GM12872 (cell line): ENCODE measurements at regions not wholly inside any gene's neighbourhood (a gene's known extent, or its start where the extent isn't known, plus 50 kb on each side); places are given as distances from the start of the nearest gene placed in this dataset.
A peak's percentile ranks its signal among the peaks of the same experiment; 100 is the strongest.

Source experiments
- TF ChIP-seq, protein P1 (sequence below): IDR thresholded peaks from 3 replicates; pipeline ENCODE4 v1.5.1; 2011; ENCODE audit warnings: low read depth, mild to moderate bottlenecking, low read length, moderate library complexity; ENCODE audit not compliant: insufficient read depth

DNA sequence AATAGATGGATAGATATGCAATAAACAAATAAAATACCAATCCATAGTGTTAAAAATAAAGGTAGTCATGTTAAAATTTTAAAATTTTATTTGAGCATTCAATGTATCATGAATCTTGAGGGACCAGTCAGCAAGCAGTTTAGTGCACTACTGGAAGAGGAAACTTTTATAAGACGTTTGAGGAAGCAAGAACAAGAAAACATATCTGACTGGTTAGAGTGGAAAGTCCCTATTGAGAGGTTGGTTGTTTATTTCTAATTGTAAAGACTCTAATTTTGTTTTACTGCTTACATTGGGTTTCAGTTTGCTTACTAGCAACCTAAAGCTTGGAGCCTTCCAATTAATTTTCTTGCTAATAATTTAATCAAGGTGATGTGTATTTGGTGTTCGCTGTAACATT lies 786.2 kb downstream of the RAB28 start:
- TF ChIP-seq, protein P1, sequence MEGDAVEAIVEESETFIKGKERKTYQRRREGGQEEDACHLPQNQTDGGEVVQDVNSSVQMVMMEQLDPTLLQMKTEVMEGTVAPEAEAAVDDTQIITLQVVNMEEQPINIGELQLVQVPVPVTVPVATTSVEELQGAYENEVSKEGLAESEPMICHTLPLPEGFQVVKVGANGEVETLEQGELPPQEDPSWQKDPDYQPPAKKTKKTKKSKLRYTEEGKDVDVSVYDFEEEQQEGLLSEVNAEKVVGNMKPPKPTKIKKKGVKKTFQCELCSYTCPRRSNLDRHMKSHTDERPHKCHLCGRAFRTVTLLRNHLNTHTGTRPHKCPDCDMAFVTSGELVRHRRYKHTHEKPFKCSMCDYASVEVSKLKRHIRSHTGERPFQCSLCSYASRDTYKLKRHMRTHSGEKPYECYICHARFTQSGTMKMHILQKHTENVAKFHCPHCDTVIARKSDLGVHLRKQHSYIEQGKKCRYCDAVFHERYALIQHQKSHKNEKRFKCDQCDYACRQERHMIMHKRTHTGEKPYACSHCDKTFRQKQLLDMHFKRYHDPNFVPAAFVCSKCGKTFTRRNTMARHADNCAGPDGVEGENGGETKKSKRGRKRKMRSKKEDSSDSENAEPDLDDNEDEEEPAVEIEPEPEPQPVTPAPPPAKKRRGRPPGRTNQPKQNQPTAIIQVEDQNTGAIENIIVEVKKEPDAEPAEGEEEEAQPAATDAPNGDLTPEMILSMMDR: no peak

DNA sequence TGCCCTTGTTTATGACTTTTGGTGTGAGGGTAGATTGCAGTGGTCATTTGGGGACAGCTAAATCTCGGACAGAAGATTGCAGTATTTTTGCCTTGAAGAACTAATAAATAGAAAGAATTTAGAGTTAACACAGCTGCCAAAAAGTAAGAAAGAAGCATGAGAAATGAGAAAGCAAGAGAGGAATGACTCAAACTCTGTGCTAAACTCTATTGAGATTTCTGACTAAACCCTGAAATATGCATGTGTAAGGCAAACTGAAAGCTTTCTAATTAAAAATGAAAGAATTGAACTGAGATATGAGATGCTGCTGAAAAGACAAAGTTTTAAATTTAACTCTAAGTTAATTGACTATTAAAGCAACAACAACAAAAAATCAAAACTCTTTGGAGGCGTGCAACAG lies 791.3 kb downstream of the RAB28 start:
- TF ChIP-seq, protein P1: no peak

DNA sequence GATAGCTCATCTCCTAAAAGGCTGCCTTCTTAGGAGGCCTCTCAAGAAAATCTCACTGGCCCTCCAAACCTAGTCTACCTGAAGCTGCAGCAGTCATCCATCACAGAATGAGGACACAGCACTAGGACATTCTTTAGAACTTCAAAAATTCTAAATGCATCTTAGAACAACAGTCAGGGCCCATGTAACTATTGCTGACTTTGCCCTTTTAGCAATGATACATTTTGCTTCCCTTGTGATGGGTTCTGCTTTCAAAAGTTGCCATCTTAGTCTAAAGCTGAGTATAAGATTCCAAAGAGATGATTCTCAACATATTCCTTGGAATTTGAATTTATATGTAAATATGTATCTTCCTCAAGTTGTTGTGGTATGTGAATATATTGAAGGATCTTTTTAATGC lies 793.0 kb downstream of the RAB28 start:
- TF ChIP-seq, protein P1: no peak

DNA sequence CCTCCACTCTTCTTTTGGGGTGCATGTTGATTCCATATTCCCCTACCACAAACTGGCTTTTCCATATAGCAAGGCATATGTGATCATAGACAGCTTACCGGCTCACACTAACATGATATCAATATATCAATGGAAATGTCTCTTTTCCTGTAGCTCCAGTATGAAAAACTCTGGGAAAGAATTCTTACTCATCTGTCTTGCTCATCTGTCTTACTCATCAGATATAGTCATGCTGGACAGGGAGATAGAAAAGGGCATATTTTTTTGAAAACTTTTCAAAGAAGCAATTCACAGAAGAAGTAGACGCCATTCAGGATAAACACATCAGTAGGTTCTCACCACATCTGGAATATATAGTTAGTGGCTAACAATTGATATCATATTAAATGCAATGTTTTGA lies 794.7 kb downstream of the RAB28 start:
- TF ChIP-seq, protein P1: no peak

DNA sequence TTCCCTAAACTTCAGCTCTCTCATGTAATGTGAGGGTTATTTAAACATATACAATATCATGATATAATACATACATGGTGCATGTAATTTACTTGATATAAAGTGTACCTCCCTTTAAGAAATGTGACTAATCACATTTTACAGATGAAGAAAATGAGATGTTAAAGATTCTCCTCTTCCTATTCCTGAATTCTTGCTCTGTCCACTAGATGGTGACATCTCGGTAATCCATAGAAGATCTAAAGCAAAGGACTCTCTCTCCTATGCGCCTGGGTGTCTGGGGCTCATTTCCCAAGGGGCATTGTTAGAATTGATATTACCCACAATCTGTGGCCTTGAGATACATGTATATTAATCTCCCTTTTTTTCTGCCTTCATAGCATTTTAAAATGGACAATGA lies 804.9 kb downstream of the RAB28 start:
- TF ChIP-seq, protein P1: peak; percentile 22; the same call in 1 of the 3 replicates

DNA sequence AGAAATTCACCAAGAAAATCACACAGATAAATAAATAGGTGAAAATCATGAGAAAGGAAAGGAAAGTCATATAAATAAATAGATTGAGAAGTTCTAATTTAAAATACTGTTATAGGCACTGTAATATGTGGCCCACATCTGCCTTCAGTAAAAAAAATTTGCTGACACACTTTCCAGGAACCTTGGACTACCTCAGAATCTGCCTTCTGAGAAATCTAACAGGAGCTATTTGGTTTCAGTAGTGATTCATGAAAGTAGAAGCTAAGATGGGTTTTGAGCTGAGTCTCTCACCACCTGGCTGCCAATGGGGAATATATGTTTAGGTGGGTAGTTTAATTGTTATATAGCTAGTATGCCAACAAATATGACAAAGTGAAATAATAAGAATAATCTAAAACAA lies 810.0 kb downstream of the RAB28 start:
- TF ChIP-seq, protein P1: no peak

DNA sequence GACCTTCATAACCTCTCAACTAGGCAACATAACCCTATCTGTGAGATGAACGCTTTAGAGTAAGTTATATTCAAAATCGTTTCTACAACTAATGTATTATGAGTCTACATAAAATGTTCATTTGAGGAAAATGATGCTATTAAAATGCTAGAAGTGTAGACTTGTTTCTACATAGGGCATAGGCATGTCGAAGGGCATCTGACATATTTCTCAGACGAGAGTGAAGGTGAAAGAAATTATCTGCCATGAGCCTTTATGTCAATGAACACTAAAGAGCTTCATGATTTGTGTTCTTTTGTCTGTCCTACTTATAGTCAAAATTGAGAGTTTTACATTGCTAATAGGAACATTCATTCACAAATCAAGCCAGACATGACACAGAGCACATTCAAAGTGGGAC lies 811.8 kb downstream of the RAB28 start:
- TF ChIP-seq, protein P1: no peak

DNA sequence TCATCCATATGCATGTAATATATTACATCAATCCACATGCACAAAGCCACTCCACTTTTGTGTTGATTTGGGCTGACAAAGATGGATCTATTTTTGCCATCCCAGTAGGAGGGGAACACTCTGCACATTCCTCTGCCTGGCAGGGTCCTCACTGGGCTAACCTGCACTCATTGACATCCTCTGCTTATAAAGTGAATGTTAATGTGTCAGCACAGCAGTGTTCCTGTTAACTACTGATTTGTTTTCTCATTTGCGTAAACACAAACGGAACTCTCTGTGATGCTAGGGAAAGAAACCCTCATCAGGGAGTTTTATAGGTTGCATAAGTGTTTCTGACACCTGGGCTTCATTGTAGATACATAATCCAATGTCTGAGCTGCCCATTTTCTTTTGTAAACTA lies 826.0 kb downstream of the RAB28 start:
- TF ChIP-seq, protein P1: no peak
